ENCODE measurements at regions not wholly inside any gene's neighbourhood (a gene's known extent, or its start where the extent isn't known, plus 50 kb on each side); places are given as distances from the start of the nearest gene placed in this dataset.

DNA sequence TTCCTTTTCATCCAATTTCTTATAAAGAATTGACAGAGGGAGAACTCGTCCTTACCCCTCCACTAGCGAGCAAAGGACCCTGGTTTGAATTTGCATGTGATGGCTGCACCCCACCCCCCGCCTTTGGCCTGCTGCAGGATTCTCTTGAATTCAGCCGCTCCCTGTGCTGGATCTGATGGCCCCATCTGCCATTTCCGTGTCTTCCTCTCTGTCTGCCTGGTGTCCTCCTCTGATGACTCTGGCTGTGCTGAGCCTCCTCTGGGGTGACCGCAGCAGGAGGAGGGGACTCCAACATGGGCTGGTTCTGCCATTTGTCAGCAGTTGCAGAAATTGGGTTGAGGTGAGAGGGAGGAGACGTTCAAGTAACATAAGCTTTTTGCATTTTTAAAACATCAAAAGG is 188.8 kb downstream of the DLL1 start:
- Histone ChIP-seq H3K4me3 (ENCODE audit: low read length in 2 of 2) (no peak overlapping the region), H3K4me1 (ENCODE audit: control insufficient read depth, insufficient read depth, low read length) (peaks cover 2% of the 10 kb centered on the region), H3K9me3 (ENCODE audit: control insufficient read depth in 2 of 2, low read length in 2 of 2) (no peaks in the 10 kb centered on the region), H3K27me3 (ENCODE audit: control insufficient read depth in 1 of 2, insufficient read depth in 2 of 2, low read length in 2 of 2) (no peaks in the 10 kb centered on the region), H3K9ac (ENCODE audit: low read length in 2 of 2) (no peak overlapping the region), H3K36me3 (ENCODE audit: control insufficient read depth in 2 of 2, insufficient read depth in 2 of 2, low read length in 2 of 2) (no peaks in the 10 kb centered on the region), H3K27ac (ENCODE audit: low read length) (no peak overlapping the region)

DNA sequence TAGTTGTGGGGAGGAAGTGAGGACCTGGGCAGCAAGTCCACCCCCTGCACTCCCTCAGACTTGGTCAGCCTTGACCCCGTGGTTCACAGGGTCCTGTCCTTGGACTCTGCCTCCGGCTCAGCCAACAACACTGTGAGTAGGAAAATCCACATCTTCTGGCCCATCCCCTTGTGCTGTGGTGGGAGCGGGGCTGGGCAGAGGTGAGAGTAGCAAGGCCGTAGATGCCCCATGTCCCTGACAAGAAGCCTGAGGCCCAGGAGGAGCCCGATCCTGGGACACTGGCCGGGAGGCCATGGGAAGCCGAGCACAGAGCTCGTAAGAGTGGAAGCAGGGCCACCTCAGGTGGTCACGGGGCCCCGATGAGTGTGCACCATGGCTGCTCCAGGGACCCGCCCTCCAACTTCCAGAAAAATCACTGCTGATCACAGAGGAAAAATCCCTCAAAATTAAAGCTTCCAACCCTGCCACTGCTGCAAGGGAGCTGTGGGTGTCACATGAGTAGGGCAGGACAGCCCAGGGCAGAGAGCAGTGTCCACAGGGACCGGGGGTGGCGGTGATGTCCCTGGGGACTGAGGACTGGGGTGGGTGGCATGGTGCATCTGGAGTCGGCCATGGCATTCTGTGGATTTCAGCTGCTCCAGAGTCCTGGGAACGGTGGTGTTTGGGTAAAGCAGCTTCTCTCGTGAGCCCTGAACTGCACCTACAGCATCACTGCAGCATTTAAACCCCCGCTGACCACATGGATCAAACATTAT is 189.4 kb downstream of the DLL1 start:
- Histone ChIP-seq H3K4me1 (ENCODE audit: control insufficient read depth, insufficient read depth, low read length) (peaks cover 4% of the 10 kb centered on the region), H3K27me3 (ENCODE audit: control insufficient read depth in 1 of 2, insufficient read depth in 2 of 2, low read length in 2 of 2) (no peaks in the 10 kb centered on the region), H3K4me3 (ENCODE audit: low read length in 2 of 2) (no peak overlapping the region), H3K9me3 (ENCODE audit: control insufficient read depth in 2 of 2, low read length in 2 of 2) (no peaks in the 10 kb centered on the region), H3K36me3 (ENCODE audit: control insufficient read depth in 2 of 2, insufficient read depth in 2 of 2, low read length in 2 of 2) (no peaks in the 10 kb centered on the region), H3K9ac (ENCODE audit: low read length in 2 of 2) (no peak overlapping the region), H3K27ac (ENCODE audit: low read length) (no peak overlapping the region)

DNA sequence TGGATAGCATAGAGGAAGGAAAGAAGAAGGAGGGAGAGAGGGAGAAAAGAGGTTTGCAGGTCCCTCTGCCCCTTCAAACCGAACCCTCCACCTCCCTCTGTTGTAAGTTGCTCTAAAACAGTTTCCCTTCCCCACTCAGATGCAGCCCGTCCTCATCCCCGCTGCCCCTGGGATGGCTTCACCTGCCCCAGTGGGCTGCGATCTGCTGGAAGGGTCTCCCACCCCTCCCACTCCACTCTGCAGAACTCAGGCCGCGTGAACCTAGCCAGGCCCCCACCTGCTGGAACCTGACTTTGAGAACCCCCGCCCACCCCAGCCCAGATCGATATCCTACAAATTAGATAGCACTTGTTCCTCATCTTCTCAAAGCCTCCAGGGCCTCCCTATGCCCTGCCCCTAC is 190.8 kb downstream of the DLL1 start:
- no peaks in the 10 kb centered on the region for H3K27me3 ChIP-seq (ENCODE audit: control insufficient read depth in 1 of 2, insufficient read depth in 2 of 2, low read length in 2 of 2)
- no peak overlapping the region for H3K27ac ChIP-seq (ENCODE audit: low read length)
- no peak overlapping the region for H3K9ac ChIP-seq (ENCODE audit: low read length in 2 of 2)
- no peaks in the 10 kb centered on the region for H3K9me3 ChIP-seq (ENCODE audit: control insufficient read depth in 2 of 2, low read length in 2 of 2)
- H3K4me3 ChIP-seq (ENCODE audit: low read length in 2 of 2): no peak overlapping the region
- no peaks in the 10 kb centered on the region for H3K36me3 ChIP-seq (ENCODE audit: control insufficient read depth in 2 of 2, insufficient read depth in 2 of 2, low read length in 2 of 2)
- peaks cover 4% of the 10 kb centered on the region for H3K4me1 ChIP-seq (ENCODE audit: control insufficient read depth, insufficient read depth, low read length)

DNA sequence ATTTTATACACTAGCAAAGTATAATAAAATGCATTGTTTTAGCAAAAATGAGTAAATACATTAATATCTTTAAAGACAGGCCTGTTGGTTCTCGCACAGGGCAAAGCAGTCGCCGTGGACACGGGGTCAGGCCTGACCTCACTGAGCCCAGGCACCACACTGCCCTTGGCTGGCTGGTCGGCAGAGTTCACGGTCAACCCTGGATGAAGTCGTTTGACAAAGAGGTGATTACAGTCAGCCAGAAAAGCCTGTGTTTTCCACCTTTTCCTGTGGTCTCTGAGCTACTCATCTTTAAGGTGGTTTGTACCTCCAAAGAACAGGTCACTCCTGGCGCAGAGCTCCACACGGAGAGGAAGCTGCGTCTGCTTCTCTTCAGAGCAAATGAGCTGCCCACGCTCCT is 191.5 kb downstream of the DLL1 start:
- no peak overlapping the region for H3K4me3 ChIP-seq (ENCODE audit: low read length in 2 of 2)
- peaks cover 4% of the 10 kb centered on the region for H3K4me1 ChIP-seq (ENCODE audit: control insufficient read depth, insufficient read depth, low read length)
- H3K27me3 ChIP-seq (ENCODE audit: control insufficient read depth in 1 of 2, insufficient read depth in 2 of 2, low read length in 2 of 2): no peaks in the 10 kb centered on the region
- no peaks in the 10 kb centered on the region for H3K36me3 ChIP-seq (ENCODE audit: control insufficient read depth in 2 of 2, insufficient read depth in 2 of 2, low read length in 2 of 2)
- no peak overlapping the region for H3K27ac ChIP-seq (ENCODE audit: low read length)
- no peaks in the 10 kb centered on the region for H3K9me3 ChIP-seq (ENCODE audit: control insufficient read depth in 2 of 2, low read length in 2 of 2)
- H3K9ac ChIP-seq (ENCODE audit: low read length in 2 of 2): no peak overlapping the region

DNA sequence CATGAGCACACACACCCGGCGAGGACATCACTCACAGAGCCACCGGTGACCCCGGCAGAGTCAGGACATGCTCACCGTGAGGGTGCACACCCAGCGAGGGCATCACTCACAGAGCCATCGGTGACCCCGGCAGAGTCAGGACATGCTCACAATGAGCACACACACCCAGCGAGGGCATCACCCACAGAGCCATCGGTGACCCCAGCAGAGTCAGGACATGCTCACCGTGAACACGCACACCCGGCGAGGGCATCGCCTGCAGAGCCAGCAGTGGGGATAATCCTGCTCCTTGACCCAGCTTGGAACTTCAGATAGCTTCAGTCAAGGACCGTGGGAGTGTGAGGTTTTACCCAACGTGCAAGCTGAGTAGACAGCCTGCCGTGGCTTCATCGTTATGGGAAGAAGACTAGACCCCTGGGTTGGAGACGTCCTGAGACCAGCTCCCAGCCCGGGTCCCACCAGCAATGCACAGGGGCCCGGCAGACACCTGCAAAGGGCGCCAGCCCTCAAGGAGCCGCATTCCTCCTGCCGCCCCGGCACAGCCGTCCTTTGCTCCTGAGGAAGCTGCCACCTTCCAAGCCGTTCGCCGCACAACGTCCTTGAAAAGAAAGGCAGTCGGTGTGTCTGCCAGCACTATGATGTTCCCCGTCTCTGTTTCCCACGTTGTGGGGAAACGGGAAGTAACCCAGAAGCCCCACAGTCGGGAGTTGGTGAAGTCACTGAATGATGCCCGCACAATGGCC is 192.3 kb downstream of the DLL1 start:
- Histone ChIP-seq H3K27me3 (ENCODE audit: control insufficient read depth in 1 of 2, insufficient read depth in 2 of 2, low read length in 2 of 2) (no peaks in the 10 kb centered on the region), H3K9ac (ENCODE audit: low read length in 2 of 2) (no peak overlapping the region)

DNA sequence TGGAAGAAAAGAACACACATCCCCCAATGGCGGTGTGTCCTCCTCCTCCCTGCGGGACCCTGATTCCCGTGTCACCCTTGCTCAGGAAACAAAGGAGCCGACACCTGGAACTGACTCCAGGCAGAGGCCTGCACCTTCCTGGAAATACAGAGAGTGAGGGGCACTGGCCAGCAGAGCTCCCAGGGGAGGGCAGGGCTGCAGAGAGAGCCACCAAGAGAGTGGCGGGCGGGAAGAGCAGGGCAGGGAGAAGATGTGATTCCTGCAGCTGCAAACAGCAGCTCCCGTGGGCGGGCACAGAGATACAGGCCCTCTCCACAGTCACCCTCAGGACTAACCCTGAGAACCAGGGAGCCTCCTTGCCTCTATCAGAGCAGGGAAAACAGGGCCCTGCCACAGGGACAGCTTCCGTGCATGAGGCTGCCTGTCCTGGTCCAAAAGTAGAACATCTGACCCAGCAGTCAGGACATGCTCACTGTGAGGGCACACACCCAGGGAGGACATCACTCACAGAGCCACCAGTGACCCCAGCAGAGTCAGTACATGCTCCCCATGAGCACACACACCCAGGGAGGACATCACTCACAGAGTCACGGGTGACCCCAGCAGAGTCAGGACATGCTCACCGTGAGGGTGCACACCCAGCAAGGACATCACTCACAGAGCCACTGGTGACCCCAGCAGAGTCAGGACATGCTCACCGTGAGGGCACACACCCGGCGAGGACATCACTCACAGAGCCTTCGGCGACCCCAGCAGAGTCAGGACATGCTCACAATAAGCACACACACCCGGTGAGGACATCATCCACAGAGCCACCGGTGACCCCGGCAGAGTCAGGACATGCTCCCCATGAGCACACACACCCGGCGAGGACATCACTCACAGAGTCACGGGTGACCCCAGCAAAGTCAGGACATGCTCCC is 193.1 kb downstream of the DLL1 start:
- H3K9me3 ChIP-seq (ENCODE audit: control insufficient read depth in 2 of 2, low read length in 2 of 2): no peaks in the 10 kb centered on the region
- no peak overlapping the region for H3K9ac ChIP-seq (ENCODE audit: low read length in 2 of 2)
- H3K27ac ChIP-seq (ENCODE audit: low read length): no peak overlapping the region
- no peak overlapping the region for H3K4me3 ChIP-seq (ENCODE audit: low read length in 2 of 2)
- peaks cover 4% of the 10 kb centered on the region for H3K4me1 ChIP-seq (ENCODE audit: control insufficient read depth, insufficient read depth, low read length)
- H3K27me3 ChIP-seq (ENCODE audit: control insufficient read depth in 1 of 2, insufficient read depth in 2 of 2, low read length in 2 of 2): no peaks in the 10 kb centered on the region
- no peaks in the 10 kb centered on the region for H3K36me3 ChIP-seq (ENCODE audit: control insufficient read depth in 2 of 2, insufficient read depth in 2 of 2, low read length in 2 of 2)

More for the DNA sequence above, 192.3 kb downstream of the DLL1 start:
- Histone ChIP-seq H3K27ac (ENCODE audit: low read length) (no peak overlapping the region), H3K36me3 (ENCODE audit: control insufficient read depth in 2 of 2, insufficient read depth in 2 of 2, low read length in 2 of 2) (no peaks in the 10 kb centered on the region), H3K4me3 (ENCODE audit: low read length in 2 of 2) (no peak overlapping the region), H3K4me1 (ENCODE audit: control insufficient read depth, insufficient read depth, low read length) (peaks cover 4% of the 10 kb centered on the region), H3K9me3 (ENCODE audit: control insufficient read depth in 2 of 2, low read length in 2 of 2) (no peaks in the 10 kb centered on the region)

DNA sequence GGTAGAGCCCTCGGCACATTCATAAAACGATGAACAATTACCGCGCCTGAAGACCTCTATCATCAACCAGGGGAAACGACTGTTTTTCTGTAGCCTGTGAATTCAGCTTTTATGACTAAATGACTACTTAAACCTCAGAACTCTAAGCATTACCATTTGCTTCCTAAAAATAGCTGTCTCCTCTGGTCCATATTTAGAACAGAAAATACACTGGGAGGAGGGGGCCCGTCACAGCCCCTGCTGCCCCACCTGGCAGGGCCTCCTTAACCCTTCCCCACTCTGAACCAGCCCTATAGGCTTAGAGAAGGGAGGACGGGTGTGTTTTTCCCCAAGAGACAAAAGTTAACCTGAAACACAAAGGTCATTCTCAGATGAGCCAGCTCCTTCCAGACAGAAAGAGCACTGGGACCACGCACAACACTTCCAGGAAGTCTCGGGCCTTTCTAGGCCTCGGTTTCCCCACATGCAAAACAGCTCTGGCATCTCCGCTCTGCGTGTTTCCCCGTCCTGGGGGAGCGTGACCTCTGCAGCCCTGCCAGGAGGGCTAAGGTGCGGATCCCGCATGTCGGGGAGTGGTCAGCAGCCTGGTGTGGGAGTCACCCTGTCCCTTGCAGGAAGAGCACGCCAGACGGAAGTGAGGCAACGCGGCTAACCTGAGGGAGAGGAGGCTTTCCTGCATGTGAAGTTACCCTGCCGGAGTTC is 193.9 kb downstream of the DLL1 start:
- no peaks in the 10 kb centered on the region for H3K36me3 ChIP-seq (ENCODE audit: control insufficient read depth in 2 of 2, insufficient read depth in 2 of 2, low read length in 2 of 2)
- no peak overlapping the region for H3K9ac ChIP-seq (ENCODE audit: low read length in 2 of 2)
- no peaks in the 10 kb centered on the region for H3K9me3 ChIP-seq (ENCODE audit: control insufficient read depth in 2 of 2, low read length in 2 of 2)
- peaks cover 4% of the 10 kb centered on the region for H3K4me1 ChIP-seq (ENCODE audit: control insufficient read depth, insufficient read depth, low read length)
- no peak overlapping the region for H3K27ac ChIP-seq (ENCODE audit: low read length)
- H3K27me3 ChIP-seq (ENCODE audit: control insufficient read depth in 1 of 2, insufficient read depth in 2 of 2, low read length in 2 of 2): no peaks in the 10 kb centered on the region
- no peak overlapping the region for H3K4me3 ChIP-seq (ENCODE audit: low read length in 2 of 2)

DNA sequence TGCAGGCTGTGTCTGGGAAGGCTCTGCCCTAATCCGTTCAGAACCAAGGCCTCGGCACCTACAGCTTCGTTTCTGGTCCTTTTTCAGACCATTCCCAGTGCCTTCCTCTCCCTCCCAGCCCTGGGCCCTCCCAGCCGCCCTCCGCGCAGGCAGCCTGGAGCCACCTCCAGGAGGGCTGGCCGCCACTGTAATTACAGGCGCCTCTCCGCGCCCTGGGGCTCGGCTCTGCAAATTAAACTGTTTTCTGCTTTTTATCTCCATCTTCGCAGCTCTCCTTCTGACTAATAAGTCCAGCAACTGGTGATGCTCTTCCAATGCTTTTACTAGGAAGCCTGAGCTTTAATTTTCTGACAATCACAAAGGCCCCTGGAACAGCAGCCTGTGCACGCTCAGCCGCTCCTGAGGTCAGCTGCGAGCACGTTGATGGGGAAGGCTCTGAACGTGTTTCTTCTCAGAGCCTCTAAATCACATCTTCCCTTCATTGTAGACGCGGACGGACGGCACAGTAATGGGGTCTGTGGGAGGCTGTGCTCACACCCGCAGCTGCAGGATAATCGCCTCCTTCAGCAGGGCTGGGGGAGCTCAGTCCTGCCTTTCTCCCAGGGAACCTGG is 194.6 kb downstream of the DLL1 start:
- H3K27ac ChIP-seq (ENCODE audit: low read length): no peak overlapping the region
- no peak overlapping the region for H3K9ac ChIP-seq (ENCODE audit: low read length in 2 of 2)
- no peak overlapping the region for H3K4me3 ChIP-seq (ENCODE audit: low read length in 2 of 2)
- no peaks in the 10 kb centered on the region for H3K9me3 ChIP-seq (ENCODE audit: control insufficient read depth in 2 of 2, low read length in 2 of 2)
- no peaks in the 10 kb centered on the region for H3K36me3 ChIP-seq (ENCODE audit: control insufficient read depth in 2 of 2, insufficient read depth in 2 of 2, low read length in 2 of 2)
- H3K27me3 ChIP-seq (ENCODE audit: control insufficient read depth in 1 of 2, insufficient read depth in 2 of 2, low read length in 2 of 2): no peaks in the 10 kb centered on the region
- H3K4me1 ChIP-seq (ENCODE audit: control insufficient read depth, insufficient read depth, low read length): peaks cover 4% of the 10 kb centered on the region

DNA sequence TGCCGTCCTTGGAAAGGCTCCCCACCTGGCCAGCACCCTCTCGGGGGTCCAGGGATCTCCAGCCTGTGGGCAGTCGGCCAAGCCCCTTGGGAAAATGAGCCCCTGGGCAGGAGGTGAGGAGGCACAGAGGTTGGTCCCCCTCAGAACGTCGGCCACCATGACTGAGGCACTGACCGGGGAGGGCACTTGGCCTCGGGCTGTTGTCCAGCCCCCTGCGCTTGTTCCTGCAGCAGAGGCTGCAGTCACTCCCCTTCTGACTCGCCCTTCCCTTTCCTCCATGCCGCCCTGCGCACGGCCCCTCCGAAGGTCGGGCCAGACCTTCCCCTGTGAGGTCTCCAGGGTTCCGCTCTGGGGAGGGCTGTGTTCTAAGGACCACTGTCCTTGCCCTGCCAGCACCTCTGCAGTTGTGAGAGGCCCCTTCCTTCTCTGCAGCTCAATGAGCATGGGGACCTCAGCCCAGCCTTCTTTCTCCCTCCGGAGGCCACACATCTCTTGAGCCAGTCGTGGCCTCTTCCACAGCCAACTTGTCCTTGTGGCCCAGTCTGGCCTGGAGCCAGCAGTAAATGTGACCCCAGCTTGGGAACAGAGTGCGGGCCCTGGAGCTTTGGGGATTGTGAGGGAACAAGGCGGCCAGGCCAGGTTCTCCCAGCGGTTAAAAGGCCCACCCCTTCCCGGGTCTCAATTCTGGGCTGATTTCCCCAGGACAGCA is 195.5 kb downstream of the DLL1 start:
- H3K4me3 ChIP-seq (ENCODE audit: low read length in 2 of 2): no peak overlapping the region
- H3K4me1 ChIP-seq (ENCODE audit: control insufficient read depth, insufficient read depth, low read length): peaks cover 4% of the 10 kb centered on the region
- peaks cover 0 to 2% of the 10 kb centered on the region in 2 donors for H3K27me3 ChIP-seq (ENCODE audit: control insufficient read depth in 1 of 2, insufficient read depth in 2 of 2, low read length in 2 of 2)
- no peak overlapping the region for H3K9ac ChIP-seq (ENCODE audit: low read length in 2 of 2)
- no peak overlapping the region for H3K27ac ChIP-seq (ENCODE audit: low read length)
- H3K9me3 ChIP-seq (ENCODE audit: control insufficient read depth in 2 of 2, low read length in 2 of 2): no peaks in the 10 kb centered on the region
- H3K36me3 ChIP-seq (ENCODE audit: control insufficient read depth in 2 of 2, insufficient read depth in 2 of 2, low read length in 2 of 2): no peaks in the 10 kb centered on the region
